A549 (cell line): ENCODE measurements at regions not wholly inside any gene's neighbourhood (a gene's known extent, or its start where the extent isn't known, plus 50 kb on each side); places are given as distances from the start of the nearest gene placed in this dataset.

Source experiments
- ATAC-seq, 2 experiments: fragments of 200-7000 bp in 1 of 2; fragments of >200 bp in 1 of 2; cut with Nextera tagmentation in 1 of 2; cut with Tn5 transposase in 1 of 2; 3 replicates each; pipeline versions ENCODE4 v1.8.0 to v1.9.1; 2018 to 2020; ENCODE audit warnings: mild to moderate bottlenecking in 1 of 2, moderate library complexity in 1 of 2
- CTCF ChIA-PET: fragments of 300-600 bp; sonication (Branson Sonifier 250); formaldehyde crosslinking; extraction: SDS; loops from one replicate; lab custom pipeline; 2021; ENCODE audit warnings: antibody characterized with exemption, inconsistent platforms; lab: Yijun Ruan, JAX
- POLR2A ChIA-PET: fragments of 350-600 bp; formaldehyde crosslinking; extraction: SDS; loops from one replicate; lab custom pipeline; 2021; ENCODE audit warnings: antibody characterized with exemption, inconsistent platforms; lab: Yijun Ruan, JAX
- DNase-seq, 2 experiments: peaks; one replicate each; pipeline versions ENCODE4 v3.0.0 to v3.0.0-alpha.2; 2011 to 2016; ENCODE audit warnings: low read depth in 1 of 2, low spot score in 1 of 2
- FAIRE-seq: peaks from 2 replicates; lab custom pipeline; 2011; peaks lifted over from hg19 to GRCh38; lab: Jason Lieb, UNC
- H3K27ac ChIP-seq, 2 experiments: fragments of >200 bp; sonication (Bioruptor Twin); formaldehyde crosslinking; 3 replicates each; pipeline ENCODE4 v1.5.1; 2016 to 2017
- H3K4me1 ChIP-seq: fragments of >200 bp; sonication (Bioruptor Twin); formaldehyde crosslinking; 3 replicates; pipeline ENCODE4 v1.6.1; 2016
- H3K4me2 ChIP-seq: fragments of >200 bp; sonication (Bioruptor Twin); formaldehyde crosslinking; 3 replicates; pipeline ENCODE4 v1.6.1; 2016
- H3K4me3 ChIP-seq: fragments of >200 bp; sonication (Bioruptor Twin); formaldehyde crosslinking; 3 replicates; pipeline ENCODE4 v1.5.1; 2016
- H3K9me3 ChIP-seq: fragments of >200 bp; sonication (Bioruptor Twin); formaldehyde crosslinking; 3 replicates; pipeline ENCODE4 v1.6.1; 2016
- BHLHE40 ChIP-seq: IDR thresholded peaks from 2 replicates; pipeline ENCODE4 v1.6.1; 2012; ENCODE audit warnings: low read depth, low read length, inconsistent platforms
- CBX2 ChIP-seq: fragments of 200-600 bp; sonication (generic); IDR thresholded peaks from 2 replicates; pipeline ENCODE4 v1.6.1; 2016; ENCODE audit warnings: low read depth, mild to moderate bottlenecking, borderline replicate concordance
- CEBPB ChIP-seq, 2 experiments: fragments of >200 bp in 1 of 2; sonication (Bioruptor Twin) in 1 of 2; formaldehyde crosslinking in 1 of 2; IDR thresholded peaks; 2 replicates each; pipeline ENCODE4 v1.6.1; 2012 to 2016
- CHD2 ChIP-seq: fragments of 150-350 bp; IDR thresholded peaks from 2 replicates; pipeline ENCODE4 v1.6.1; 2014; ENCODE audit warnings: low read length; ENCODE audit not compliant: partially characterized antibody
- EHF ChIP-seq: fragments of 250-450 bp; sonication (Bioruptor Pico); IDR thresholded peaks from 2 replicates; pipeline ENCODE4 v1.5.0; 2020; ENCODE audit warnings: mild to moderate bottlenecking
- EP300 ChIP-seq, 2 experiments: fragments of >200 bp; sonication (Bioruptor Twin); formaldehyde crosslinking; IDR thresholded peaks; 2 replicates in 1 of 2; 3 replicates in 1 of 2; pipeline ENCODE4 v1.6.1; 2016 to 2017
- FOSB ChIP-seq: fragments of 250-450 bp; sonication (Bioruptor Pico); IDR thresholded peaks from 2 replicates; pipeline ENCODE4 v1.5.0; 2020; ENCODE audit warnings: mild to moderate bottlenecking, moderate library complexity
- GATA3 ChIP-seq: IDR thresholded peaks from 2 replicates; pipeline ENCODE4 v1.6.1; 2012; ENCODE audit warnings: borderline replicate concordance
- HDAC2 ChIP-seq: fragments of 200-600 bp; sonication (generic); IDR thresholded peaks from 2 replicates; pipeline ENCODE4 v1.6.1; 2016
- HEYL ChIP-seq: fragments of 250-450 bp; sonication (Bioruptor Pico); IDR thresholded peaks from 2 replicates; pipeline ENCODE4 v1.8.0; 2021; ENCODE audit warnings: mild to moderate bottlenecking, moderate library complexity
- KDM1A ChIP-seq: fragments of 200-600 bp; sonication (generic); IDR thresholded peaks from 2 replicates; pipeline ENCODE4 v1.6.1; 2016; ENCODE audit warnings: low read depth, mild to moderate bottlenecking
- MYC ChIP-seq: IDR thresholded peaks from 2 replicates; pipeline ENCODE4 v1.6.1; 2012; ENCODE audit warnings: mild to moderate bottlenecking, inconsistent platforms, low read length, improper control_type of control experiment, borderline replicate concordance
- NFE2L2 ChIP-seq: fragments of 150-350 bp; conservative IDR thresholded peaks from 2 replicates; pipeline ENCODE4 v1.6.1; 2014; ENCODE audit warnings: low read length
- NR3C1 ChIP-seq: fragments of >200 bp; sonication (Bioruptor Twin); formaldehyde crosslinking; IDR thresholded peaks from 3 replicates; pipeline ENCODE4 v1.6.1; 2017
- PBX3 ChIP-seq: IDR thresholded peaks from 2 replicates; pipeline ENCODE4 v1.6.1; 2012
- RAD21 ChIP-seq, 2 experiments: fragments of >200 bp in 1 of 2; sonication (Bioruptor Twin) in 1 of 2; formaldehyde crosslinking in 1 of 2; IDR thresholded peaks in 1 of 2; conservative IDR thresholded peaks in 1 of 2; 2 replicates in 1 of 2; 3 replicates in 1 of 2; pipeline ENCODE4 v1.6.1; 2012 to 2018; ENCODE audit warnings: inconsistent platforms in 1 of 2
- SMC3 ChIP-seq: fragments of >200 bp; sonication (Bioruptor Twin); formaldehyde crosslinking; IDR thresholded peaks from 3 replicates; pipeline ENCODE4 v1.6.1; 2018; ENCODE audit warnings: inconsistent platforms
- ZC3H11A ChIP-seq: fragments of 450-650 bp; IDR thresholded peaks from 2 replicates; pipeline ENCODE4 v1.6.1; 2014; ENCODE audit warnings: antibody characterized with exemption, mild to moderate bottlenecking
- ZFP36 ChIP-seq: fragments of 450-650 bp; IDR thresholded peaks from 2 replicates; pipeline ENCODE4 v1.6.1; 2014; ENCODE audit warnings: borderline replicate concordance; ENCODE audit not compliant: partially characterized antibody
- ZNF302 ChIP-seq: fragments of 250-450 bp; sonication (Bioruptor Pico); IDR thresholded peaks from 2 replicates; pipeline ENCODE4 v1.9.0; 2021; ENCODE audit warnings: inconsistent platforms, mild to moderate bottlenecking, moderate library complexity
- WGBS: methylation state at CpG from one replicate; pipeline ENCODE4 v1.1.6; 2017; ENCODE audit errors: missing lambda C conversion rate; 5-methylcytosine and 5-hydroxymethylcytosine counted together
- TF ChIP-seq, protein P1 (sequence below): fragments of >200 bp; sonication (Bioruptor Twin); formaldehyde crosslinking; IDR thresholded peaks from 3 replicates; pipeline ENCODE4 v1.5.1; 2016
- TF ChIP-seq, protein P2 (sequence below): IDR thresholded peaks from 2 replicates; pipeline ENCODE4 v1.6.1; 2012; ENCODE audit warnings: low read depth, borderline replicate concordance
- TF ChIP-seq, protein P3 (sequence below): IDR thresholded peaks from 2 replicates; pipeline ENCODE4 v1.6.1; 2012

- H3K9me3 ChIP-seq, result peaks cover 10% of the 10 kb centered on the region; the same call in 1 of the 3 replicates
- no peak overlapping the region for H3K4me2 ChIP-seq
- DNase-seq, result no peak
- no peaks in the 10 kb centered on the region for H3K4me1 ChIP-seq
- POLR2A ChIA-PET, result no interaction called here
- TF ChIP-seq BHLHE40 (no peak), CHD2 (no peak), CBX2 (no peak), NFE2L2 (no peak), HEYL (CRISPR knock-in tag) (no peak), MYC (no peak), ZFP36 (no peak), EP300 (IDR thresholded peaks at IDR 0.05) (no peak), KDM1A (no peak), EHF (CRISPR knock-in tag) (no peak), NR3C1 (no peak), PBX3 (no peak), FOSB (CRISPR knock-in tag) (no peak), HDAC2 (no peak), GATA3 (no peak), ZNF302 (no peak)
- TF ChIP-seq, protein P1, sequence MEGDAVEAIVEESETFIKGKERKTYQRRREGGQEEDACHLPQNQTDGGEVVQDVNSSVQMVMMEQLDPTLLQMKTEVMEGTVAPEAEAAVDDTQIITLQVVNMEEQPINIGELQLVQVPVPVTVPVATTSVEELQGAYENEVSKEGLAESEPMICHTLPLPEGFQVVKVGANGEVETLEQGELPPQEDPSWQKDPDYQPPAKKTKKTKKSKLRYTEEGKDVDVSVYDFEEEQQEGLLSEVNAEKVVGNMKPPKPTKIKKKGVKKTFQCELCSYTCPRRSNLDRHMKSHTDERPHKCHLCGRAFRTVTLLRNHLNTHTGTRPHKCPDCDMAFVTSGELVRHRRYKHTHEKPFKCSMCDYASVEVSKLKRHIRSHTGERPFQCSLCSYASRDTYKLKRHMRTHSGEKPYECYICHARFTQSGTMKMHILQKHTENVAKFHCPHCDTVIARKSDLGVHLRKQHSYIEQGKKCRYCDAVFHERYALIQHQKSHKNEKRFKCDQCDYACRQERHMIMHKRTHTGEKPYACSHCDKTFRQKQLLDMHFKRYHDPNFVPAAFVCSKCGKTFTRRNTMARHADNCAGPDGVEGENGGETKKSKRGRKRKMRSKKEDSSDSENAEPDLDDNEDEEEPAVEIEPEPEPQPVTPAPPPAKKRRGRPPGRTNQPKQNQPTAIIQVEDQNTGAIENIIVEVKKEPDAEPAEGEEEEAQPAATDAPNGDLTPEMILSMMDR, result no peak
- TF ChIP-seq, protein P2, sequence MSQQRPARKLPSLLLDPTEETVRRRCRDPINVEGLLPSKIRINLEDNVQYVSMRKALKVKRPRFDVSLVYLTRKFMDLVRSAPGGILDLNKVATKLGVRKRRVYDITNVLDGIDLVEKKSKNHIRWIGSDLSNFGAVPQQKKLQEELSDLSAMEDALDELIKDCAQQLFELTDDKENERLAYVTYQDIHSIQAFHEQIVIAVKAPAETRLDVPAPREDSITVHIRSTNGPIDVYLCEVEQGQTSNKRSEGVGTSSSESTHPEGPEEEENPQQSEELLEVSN, result no peak
- TF ChIP-seq, protein P3, sequence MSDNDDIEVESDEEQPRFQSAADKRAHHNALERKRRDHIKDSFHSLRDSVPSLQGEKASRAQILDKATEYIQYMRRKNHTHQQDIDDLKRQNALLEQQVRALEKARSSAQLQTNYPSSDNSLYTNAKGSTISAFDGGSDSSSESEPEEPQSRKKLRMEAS, result no peak
- no peak overlapping the region for H3K27ac ChIP-seq
- no peak overlapping the region for H3K4me3 ChIP-seq
- 75% methylated on average over 2 of the region's 2 CpGs for WGBS
- CTCF ChIA-PET, result no interaction called here
- ATAC-seq, result no peak
- FAIRE-seq, result no peak
Observed at GRCh38 chr13:48761256-48761655, 107.5 kb downstream of the CYSLTR2 start.

- ChIA-PET POLR2A (interaction anchor here (0.8 kb wide), 1 partner anchor 174 kb away, joined by 3 read pairs; no protein-coding TSS in a partner anchor), CTCF (interaction anchor here (0.5 to 9.7 kb wide), 30 partner anchors 9 to 731 kb away, joined by 3 to 141 read pairs (median 4); partner anchors contain the start of gene NUDT15)
- peak; percentile 88 for FAIRE-seq
- no peak overlapping the region; a peak in 1 of 6 replicates for H3K27ac ChIP-seq
- peak; percentile 34 to 80 for DNase-seq
- no peak overlapping the region for H3K4me3 ChIP-seq
- 0 out of 3 replicates have a peak overlapping the region, but pooled peaks have one; percentile 18 for H3K4me2 ChIP-seq
- peak; percentile 76 to 94 for ATAC-seq
- H3K9me3 ChIP-seq, result peaks cover 10% of the 10 kb centered on the region; the same call in 1 of the 3 replicates
- no peaks in the 10 kb centered on the region for H3K4me1 ChIP-seq
- 8% methylated on average over 4 of the region's 4 CpGs for WGBS
- TF ChIP-seq RAD21 (conservative IDR thresholded peaks at IDR 0.05 in 1 of 2, IDR thresholded peaks at IDR 0.05 in 1 of 2), result peak; percentile 98 to 99
- TF ChIP-seq, protein P1, result peak; percentile 97
- peak; percentile 97 for TF ChIP-seq SMC3
- TF ChIP-seq ZC3H11A, result no peak
- TF ChIP-seq MYC, result no peak
- TF ChIP-seq CEBPB (IDR thresholded peaks at IDR 0.05), result 0 out of 4 replicates have a peak, but pooled peaks of 1 of the 2 experiments have one; percentile 6
Observed at GRCh38 chr13:48769107-48769704, 115.5 kb downstream of the CYSLTR2 start.
